Chondrocyte (in vitro differentiated cells): ENCODE measurements at regions not wholly inside any gene's neighbourhood (a gene's known extent, or its start where the extent isn't known, plus 50 kb on each side); places are given as distances from the start of the nearest gene placed in this dataset.

Experiments
- DNase-seq: peaks from one replicate; pipeline ENCODE4 v3.0.0; 2021; ENCODE audit warnings: mixed read lengths, low spot score
- H3K27ac Mint-ChIP-seq: one replicate; pipeline ENCODE4 v1.8.0; 2021; ENCODE audit warnings: mild to moderate bottlenecking, moderate library complexity, mixed read lengths; ENCODE audit not compliant: unreplicated experiment
- H3K27me3 Mint-ChIP-seq: 2 replicates; pipeline ENCODE4 v1.8.0; 2021; ENCODE audit warnings: low read depth, mixed read lengths
- H3K36me3 Mint-ChIP-seq: 2 replicates; pipeline ENCODE4 v1.8.0; 2021; ENCODE audit warnings: low read depth, mixed read lengths
- H3K4me1 Mint-ChIP-seq: 2 replicates; pipeline ENCODE4 v1.8.0; 2021; ENCODE audit warnings: low read depth, mild to moderate bottlenecking, mixed read lengths
- H3K4me3 Mint-ChIP-seq: one replicate; pipeline ENCODE4 v1.8.0; 2021; ENCODE audit warnings: mild to moderate bottlenecking, moderate library complexity, mixed read lengths; ENCODE audit not compliant: unreplicated experiment
- H3K9me3 Mint-ChIP-seq: 2 replicates; pipeline ENCODE4 v1.8.0; 2021; ENCODE audit warnings: low read depth, mixed read lengths
- CTCF ChIP-seq: fragments of 200-600 bp; sonication (generic); IDR thresholded peaks from 2 replicates; pipeline ENCODE4 v1.5.0; 2021; ENCODE audit warnings: antibody characterized with exemption, mild to moderate bottlenecking, moderate library complexity

GRCh38 chr2:181743723-181744031 is 63.4 kb upstream of the NEUROD1 start:
- H3K9me3 Mint-ChIP-seq, result peaks cover 9% of the 10 kb centered on the region
- no peaks in the 10 kb centered on the region for H3K36me3 Mint-ChIP-seq
- H3K4me3 Mint-ChIP-seq, result no peak overlapping the region
- H3K4me1 Mint-ChIP-seq, result peaks cover 17% of the 10 kb centered on the region
- DNase-seq, result no peak
- TF ChIP-seq CTCF, result no peak
- H3K27ac Mint-ChIP-seq, result no peak overlapping the region
- H3K27me3 Mint-ChIP-seq, result no peaks in the 10 kb centered on the region

GRCh38 chr2:181745796-181746540 is 65.7 kb upstream of the NEUROD1 start:
- no peak overlapping the region for H3K27ac Mint-ChIP-seq
- no peak for TF ChIP-seq CTCF
- no peaks in the 10 kb centered on the region for H3K36me3 Mint-ChIP-seq
- H3K4me1 Mint-ChIP-seq, result peaks cover 17% of the 10 kb centered on the region
- DNase-seq, result no peak
- peaks cover 14% of the 10 kb centered on the region for H3K9me3 Mint-ChIP-seq
- no peak overlapping the region for H3K4me3 Mint-ChIP-seq
- no peaks in the 10 kb centered on the region for H3K27me3 Mint-ChIP-seq

DNA sequence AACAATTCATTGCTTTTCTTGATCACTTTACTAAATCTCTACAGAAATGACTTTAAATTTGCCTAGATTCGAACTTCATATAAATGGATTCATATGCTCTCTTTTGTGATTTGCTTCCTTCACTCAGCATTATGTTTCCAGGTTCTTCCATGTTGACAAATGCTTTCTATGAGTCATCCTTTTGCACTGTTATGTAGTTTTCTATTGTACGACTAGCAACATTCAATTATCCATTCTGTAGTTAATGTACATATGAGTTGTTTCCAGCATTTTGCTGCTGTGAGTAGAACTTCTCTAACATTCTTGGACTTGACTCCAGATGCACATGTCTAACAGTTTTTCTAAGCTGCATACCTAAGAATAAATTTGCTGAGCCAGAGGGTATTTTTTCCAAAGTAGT is 66.5 kb upstream of the NEUROD1 start:
- DNase-seq, result no peak
- no peaks in the 10 kb centered on the region for H3K27me3 Mint-ChIP-seq
- H3K9me3 Mint-ChIP-seq, result peaks cover 14% of the 10 kb centered on the region
- H3K4me3 Mint-ChIP-seq, result no peak overlapping the region
- no peaks in the 10 kb centered on the region for H3K36me3 Mint-ChIP-seq
- TF ChIP-seq CTCF, result no peak
- H3K27ac Mint-ChIP-seq, result no peak overlapping the region
- peaks cover 14% of the 10 kb centered on the region for H3K4me1 Mint-ChIP-seq

GRCh38 chr2:181750305-181750704 is 70.0 kb upstream of the NEUROD1 start:
- Mint-ChIP-seq H3K4me3 (no peak overlapping the region), H3K9me3 (peaks cover 14% of the 10 kb centered on the region), H3K36me3 (no peaks in the 10 kb centered on the region), H3K27me3 (no peaks in the 10 kb centered on the region), H3K4me1 (no peaks in the 10 kb centered on the region), H3K27ac (no peak overlapping the region)
- DNase-seq, result no peak
- TF ChIP-seq CTCF, result no peak

GRCh38 chr2:181751266-181752030 is 71.1 kb upstream of the NEUROD1 start:
- H3K27ac Mint-ChIP-seq, result no peak overlapping the region
- no peak for TF ChIP-seq CTCF
- H3K4me1 Mint-ChIP-seq, result no peaks in the 10 kb centered on the region
- no peak for DNase-seq
- H3K27me3 Mint-ChIP-seq, result no peaks in the 10 kb centered on the region
- H3K9me3 Mint-ChIP-seq, result peaks cover 14% of the 10 kb centered on the region
- H3K36me3 Mint-ChIP-seq, result no peaks in the 10 kb centered on the region
- no peak overlapping the region for H3K4me3 Mint-ChIP-seq
